Nephron progenitor cell (in vitro differentiated cells): ENCODE measurements at regions not wholly inside any gene's neighbourhood (a gene's known extent, or its start where the extent isn't known, plus 50 kb on each side); places are given as distances from the start of the nearest gene placed in this dataset.
"Not testable (repeated sequence)": the region's sequence is repeated elsewhere in the genome, so short reads cannot be mapped to it uniquely, and the experiment has no call there.

Source experiments
- DNase-seq: peaks from one replicate; pipeline ENCODE4 v3.0.0; 2021
- H3K27ac Mint-ChIP-seq: 2 replicates; pipeline ENCODE4 v1.8.0; 2021; ENCODE audit warnings: mild to moderate bottlenecking, moderate library complexity, mixed read lengths
- H3K27me3 Mint-ChIP-seq: 2 replicates; pipeline ENCODE4 v1.8.0; 2021; ENCODE audit warnings: mild to moderate bottlenecking, low read depth, mixed read lengths; ENCODE audit not compliant: poor library complexity
- H3K36me3 Mint-ChIP-seq: 2 replicates; pipeline ENCODE4 v1.8.0; 2021; ENCODE audit warnings: low read depth, mixed read lengths
- H3K4me1 Mint-ChIP-seq: 2 replicates; pipeline ENCODE4 v1.8.0; 2021; ENCODE audit warnings: mixed read lengths
- H3K4me3 Mint-ChIP-seq: 2 replicates; pipeline ENCODE4 v1.8.0; 2021; ENCODE audit warnings: mild to moderate bottlenecking, moderate library complexity, mixed read lengths
- H3K9me3 Mint-ChIP-seq: 2 replicates; pipeline ENCODE4 v1.8.0; 2021; ENCODE audit warnings: mild to moderate bottlenecking, moderate library complexity, mixed read lengths
- CTCF ChIP-seq: fragments of 200-600 bp; sonication (generic); IDR thresholded peaks from 2 replicates; pipeline ENCODE4 v1.5.0; 2021; ENCODE audit warnings: antibody characterized with exemption

- Mint-ChIP-seq H3K4me1 (peaks cover 11% of the 10 kb centered on the region), H3K4me3 (no peak overlapping the region), H3K9me3 (no peaks in the 10 kb centered on the region), H3K27me3 (peaks cover 3% of the 10 kb centered on the region), H3K27ac (no peak overlapping the region), H3K36me3 (no peaks in the 10 kb centered on the region)
- no peak for TF ChIP-seq CTCF
- DNase-seq: no peak
Observed at GRCh38 chr18:5704847-5705246, 161.1 kb upstream of the EPB41L3 start.

- not testable (repeated sequence) for H3K27me3 Mint-ChIP-seq, H3K4me3 Mint-ChIP-seq, H3K4me1 Mint-ChIP-seq, H3K27ac Mint-ChIP-seq, H3K36me3 Mint-ChIP-seq, H3K9me3 Mint-ChIP-seq, DNase-seq
Observed at GRCh38 chr18:5702016-5702415, 158.2 kb upstream of the EPB41L3 start.

- Mint-ChIP-seq H3K4me3 (no peak overlapping the region), H3K27ac (no peak overlapping the region), H3K27me3 (no peaks in the 10 kb centered on the region), H3K36me3 (no peaks in the 10 kb centered on the region), H3K9me3 (peaks cover 28% of the 10 kb centered on the region), H3K4me1 (no peaks in the 10 kb centered on the region)
- DNase-seq: no peak
- TF ChIP-seq CTCF: no peak
Observed at GRCh38 chr18:5693699-5694294, 150.0 kb upstream of the EPB41L3 start.

- no peak for DNase-seq
- Mint-ChIP-seq H3K9me3 (peaks cover 3% of the 10 kb centered on the region), H3K4me3 (no peak overlapping the region), H3K27me3 (peaks cover 5% of the 10 kb centered on the region), H3K27ac (no peak overlapping the region), H3K4me1 (no peaks in the 10 kb centered on the region), H3K36me3 (no peaks in the 10 kb centered on the region)
- TF ChIP-seq CTCF: no peak
Observed at GRCh38 chr18:5678779-5679406, 135.1 kb upstream of the EPB41L3 start.

- no peaks in the 10 kb centered on the region for H3K9me3 Mint-ChIP-seq
- no peak overlapping the region for H3K4me3 Mint-ChIP-seq
- peaks cover 5% of the 10 kb centered on the region for H3K27me3 Mint-ChIP-seq
- H3K27ac Mint-ChIP-seq: no peak overlapping the region
- no peak for TF ChIP-seq CTCF
- DNase-seq: no peak
- H3K4me1 Mint-ChIP-seq: no peaks in the 10 kb centered on the region
- H3K36me3 Mint-ChIP-seq: no peaks in the 10 kb centered on the region
Observed at GRCh38 chr18:5678278-5678677, 134.5 kb upstream of the EPB41L3 start.

- H3K4me3 Mint-ChIP-seq: no peak overlapping the region
- no peak overlapping the region for H3K27ac Mint-ChIP-seq
- no peak for TF ChIP-seq CTCF
- no peaks in the 10 kb centered on the region for H3K36me3 Mint-ChIP-seq
- no peaks in the 10 kb centered on the region for H3K4me1 Mint-ChIP-seq
- no peaks in the 10 kb centered on the region for H3K9me3 Mint-ChIP-seq
- peaks cover 8% of the 10 kb centered on the region for H3K27me3 Mint-ChIP-seq
- DNase-seq: no peak
Observed at GRCh38 chr18:5673616-5674015, 129.8 kb upstream of the EPB41L3 start.
